Liver (tissue), 7 donors: ENCODE measurements at regions not wholly inside any gene's neighbourhood (a gene's known extent, or its start where the extent isn't known, plus 50 kb on each side); places are given as distances from the start of the nearest gene placed in this dataset.

Source experiments
- DNase-seq: peaks from one replicate; pipeline ENCODE4 v3.0.0-alpha.2; 2017; ENCODE audit warnings: low spot score
- H3K27ac ChIP-seq, 2 donors: one replicate each; pipeline ENCODE4 v1.7.0; 2013; ENCODE audit warnings: inconsistent platforms in 2 of 2, low read length in 2 of 2, control low read depth in 1 of 2, low read depth in 1 of 2, mild to moderate bottlenecking in 1 of 2
- H3K27me3 ChIP-seq, 4 donors: one replicate each; pipeline versions ENCODE4 v1.6.1 to v1.7.0; 2013; ENCODE audit warnings: low read length in 3 of 4, inconsistent platforms in 1 of 4, mild to moderate bottlenecking in 1 of 4, moderate library complexity in 1 of 4; ENCODE audit not compliant: control insufficient read depth in 4 of 4, insufficient read depth in 4 of 4
- H3K36me3 ChIP-seq, 4 donors: one replicate each; pipeline versions ENCODE4 v1.6.1 to v1.7.0; 2013; ENCODE audit warnings: low read length in 3 of 4, mild to moderate bottlenecking in 3 of 4, low read depth in 1 of 4, moderate library complexity in 1 of 4; ENCODE audit not compliant: control insufficient read depth in 4 of 4, insufficient read depth in 3 of 4
- H3K4me1 ChIP-seq, 4 donors: one replicate each; pipeline versions ENCODE4 v1.6.1 to v1.7.0; 2013; ENCODE audit warnings: low read length in 3 of 4, mild to moderate bottlenecking in 3 of 4, moderate library complexity in 1 of 4; ENCODE audit not compliant: control insufficient read depth in 4 of 4, insufficient read depth in 4 of 4
- H3K4me3 ChIP-seq, 3 donors: one replicate each; pipeline versions ENCODE4 v1.6.1 to v1.7.0; 2013; ENCODE audit warnings: low read length in 3 of 3, control low read depth in 1 of 3, low read depth in 1 of 3, mild to moderate bottlenecking in 1 of 3
- H3K9ac ChIP-seq, 2 donors: one replicate each; pipeline ENCODE4 v1.7.0; 2013; ENCODE audit warnings: low read length in 2 of 2, mild to moderate bottlenecking in 2 of 2, moderate library complexity in 2 of 2, control low read depth in 1 of 2, low read depth in 1 of 2
- H3K9me3 ChIP-seq, 4 donors: one replicate each; pipeline versions ENCODE4 v1.6.1 to v1.7.0; 2013; ENCODE audit warnings: low read length in 3 of 4; ENCODE audit not compliant: control insufficient read depth in 4 of 4
- EGR1 ChIP-seq, 2 donors: IDR thresholded peaks; 2 replicates each; pipeline ENCODE4 v1.6.1; 2016 to 2018; ENCODE audit warnings: antibody characterized with exemption in 2 of 2, low read depth in 2 of 2
- FOXA1 ChIP-seq: IDR thresholded peaks from 2 replicates; pipeline ENCODE4 v1.6.1; 2016; ENCODE audit warnings: antibody characterized with exemption
- FOXA2 ChIP-seq: IDR thresholded peaks from 2 replicates; pipeline ENCODE4 v1.6.1; 2016; ENCODE audit warnings: antibody characterized with exemption
- GABPA ChIP-seq, 2 donors: IDR thresholded peaks in 1 of 2; conservative IDR thresholded peaks in 1 of 2; 2 replicates each; pipeline ENCODE4 v1.6.1; 2016; ENCODE audit warnings: antibody characterized with exemption in 2 of 2, mild to moderate bottlenecking in 1 of 2, moderate library complexity in 1 of 2
- HNF4A ChIP-seq, 2 donors: conservative IDR thresholded peaks; 2 replicates each; pipeline ENCODE4 v1.6.1; 2016; ENCODE audit warnings: antibody characterized with exemption in 2 of 2, mild to moderate bottlenecking in 2 of 2
- HNF4G ChIP-seq: IDR thresholded peaks from 2 replicates; pipeline ENCODE4 v1.6.1; 2016; ENCODE audit warnings: antibody characterized with exemption
- JUND ChIP-seq, 2 donors: IDR thresholded peaks; 2 replicates each; pipeline ENCODE4 v1.6.1; 2016; ENCODE audit warnings: antibody characterized with exemption in 2 of 2
- NR2F2 ChIP-seq: IDR thresholded peaks from 2 replicates; pipeline ENCODE4 v1.6.1; 2016; ENCODE audit warnings: antibody characterized with exemption
- RAD21 ChIP-seq, 2 donors: IDR thresholded peaks; 2 replicates each; pipeline ENCODE4 v1.6.1; 2016; ENCODE audit warnings: antibody characterized with exemption in 2 of 2, mild to moderate bottlenecking in 2 of 2
- RXRA ChIP-seq, 2 donors: IDR thresholded peaks; 2 replicates each; pipeline ENCODE4 v1.6.1; 2017 to 2018; ENCODE audit warnings: antibody characterized with exemption in 2 of 2, mild to moderate bottlenecking in 1 of 2
- SP1 ChIP-seq: IDR thresholded peaks from 2 replicates; pipeline ENCODE4 v1.6.1; 2018; ENCODE audit warnings: antibody characterized with exemption, mild to moderate bottlenecking
- TAF1 ChIP-seq: conservative IDR thresholded peaks from 2 replicates; pipeline ENCODE4 v1.6.1; 2016; ENCODE audit warnings: antibody characterized with exemption, mild to moderate bottlenecking
- YY1 ChIP-seq: IDR thresholded peaks from 2 replicates; pipeline ENCODE4 v1.6.1; 2016; ENCODE audit warnings: antibody characterized with exemption, mild to moderate bottlenecking
- WGBS: extraction: QIAGEN DNeasy Blood & Tissue Kit; methylation state at CpG from one replicate; pipeline ENCODE4 v1.1.7; 2013; 5-methylcytosine and 5-hydroxymethylcytosine counted together
- TF ChIP-seq, protein P1 (sequence below): IDR thresholded peaks from 2 replicates; pipeline ENCODE4 v1.6.1; 2016; ENCODE audit warnings: antibody characterized with exemption, mild to moderate bottlenecking
- TF ChIP-seq, protein P2 (sequence below): IDR thresholded peaks from 2 replicates; pipeline ENCODE4 v1.6.1; 2016; ENCODE audit warnings: antibody characterized with exemption
- TF ChIP-seq, protein P3 (sequence below): IDR thresholded peaks from 2 replicates; pipeline ENCODE4 v1.6.1; 2016; ENCODE audit warnings: antibody characterized with exemption
- donor health status: healthy.
- donor health status: healthy.
- donor health status: healthy.
- donor health status: healthy.

DNA sequence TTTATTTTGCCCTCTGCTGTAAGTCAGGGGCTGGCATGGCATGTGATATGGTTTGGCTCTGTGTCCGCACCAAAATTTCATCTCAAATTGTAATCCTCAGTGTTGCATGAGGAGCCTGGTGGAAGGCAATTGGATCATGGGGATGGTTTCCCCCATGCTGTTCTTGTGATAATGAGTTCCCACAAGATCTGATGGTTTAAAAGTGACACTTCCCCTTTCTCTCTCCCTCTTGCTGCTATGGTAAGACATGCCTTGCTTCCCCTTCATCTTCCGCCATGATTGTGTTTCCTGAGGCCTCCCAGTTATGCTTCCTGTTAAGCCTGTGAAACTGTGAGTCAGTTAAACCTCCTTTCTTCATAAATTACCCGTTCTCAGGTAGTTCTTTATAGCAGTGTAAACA lies 72.0 kb upstream of the MSX1 start:
- peaks cover 2 to 10% (median 8%) of the 10 kb centered on the region in 4 donors for H3K9me3 ChIP-seq
- no peaks in the 10 kb centered on the region for H3K27me3 ChIP-seq
- TF ChIP-seq FOXA1 (no peak), EGR1 (IDR thresholded peaks at IDR 0.05; ENCODE audit: low read depth in 2 of 2) (no peak), SP1 (no peak), TAF1 (no peak), GABPA (IDR thresholded peaks at IDR 0.05 in 1 of 2, conservative IDR thresholded peaks at IDR 0.05 in 1 of 2) (no peak), NR2F2 (no peak)
- TF ChIP-seq, protein P1, sequence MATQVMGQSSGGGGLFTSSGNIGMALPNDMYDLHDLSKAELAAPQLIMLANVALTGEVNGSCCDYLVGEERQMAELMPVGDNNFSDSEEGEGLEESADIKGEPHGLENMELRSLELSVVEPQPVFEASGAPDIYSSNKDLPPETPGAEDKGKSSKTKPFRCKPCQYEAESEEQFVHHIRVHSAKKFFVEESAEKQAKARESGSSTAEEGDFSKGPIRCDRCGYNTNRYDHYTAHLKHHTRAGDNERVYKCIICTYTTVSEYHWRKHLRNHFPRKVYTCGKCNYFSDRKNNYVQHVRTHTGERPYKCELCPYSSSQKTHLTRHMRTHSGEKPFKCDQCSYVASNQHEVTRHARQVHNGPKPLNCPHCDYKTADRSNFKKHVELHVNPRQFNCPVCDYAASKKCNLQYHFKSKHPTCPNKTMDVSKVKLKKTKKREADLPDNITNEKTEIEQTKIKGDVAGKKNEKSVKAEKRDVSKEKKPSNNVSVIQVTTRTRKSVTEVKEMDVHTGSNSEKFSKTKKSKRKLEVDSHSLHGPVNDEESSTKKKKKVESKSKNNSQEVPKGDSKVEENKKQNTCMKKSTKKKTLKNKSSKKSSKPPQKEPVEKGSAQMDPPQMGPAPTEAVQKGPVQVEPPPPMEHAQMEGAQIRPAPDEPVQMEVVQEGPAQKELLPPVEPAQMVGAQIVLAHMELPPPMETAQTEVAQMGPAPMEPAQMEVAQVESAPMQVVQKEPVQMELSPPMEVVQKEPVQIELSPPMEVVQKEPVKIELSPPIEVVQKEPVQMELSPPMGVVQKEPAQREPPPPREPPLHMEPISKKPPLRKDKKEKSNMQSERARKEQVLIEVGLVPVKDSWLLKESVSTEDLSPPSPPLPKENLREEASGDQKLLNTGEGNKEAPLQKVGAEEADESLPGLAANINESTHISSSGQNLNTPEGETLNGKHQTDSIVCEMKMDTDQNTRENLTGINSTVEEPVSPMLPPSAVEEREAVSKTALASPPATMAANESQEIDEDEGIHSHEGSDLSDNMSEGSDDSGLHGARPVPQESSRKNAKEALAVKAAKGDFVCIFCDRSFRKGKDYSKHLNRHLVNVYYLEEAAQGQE = no peak
- TF ChIP-seq, protein P2, sequence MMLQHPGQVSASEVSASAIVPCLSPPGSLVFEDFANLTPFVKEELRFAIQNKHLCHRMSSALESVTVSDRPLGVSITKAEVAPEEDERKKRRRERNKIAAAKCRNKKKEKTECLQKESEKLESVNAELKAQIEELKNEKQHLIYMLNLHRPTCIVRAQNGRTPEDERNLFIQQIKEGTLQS = no peak
- no peak overlapping the region for H3K27ac ChIP-seq
- no peak for DNase-seq
- 81% methylated on average over 3 of the region's 3 CpGs for whole genome bisulfite sequencing
- H3K9ac ChIP-seq = no peak overlapping the region
- no peaks in the 10 kb centered on the region for H3K4me1 ChIP-seq
- no peaks in the 10 kb centered on the region for H3K36me3 ChIP-seq
- H3K4me3 ChIP-seq = no peak overlapping the region

DNA sequence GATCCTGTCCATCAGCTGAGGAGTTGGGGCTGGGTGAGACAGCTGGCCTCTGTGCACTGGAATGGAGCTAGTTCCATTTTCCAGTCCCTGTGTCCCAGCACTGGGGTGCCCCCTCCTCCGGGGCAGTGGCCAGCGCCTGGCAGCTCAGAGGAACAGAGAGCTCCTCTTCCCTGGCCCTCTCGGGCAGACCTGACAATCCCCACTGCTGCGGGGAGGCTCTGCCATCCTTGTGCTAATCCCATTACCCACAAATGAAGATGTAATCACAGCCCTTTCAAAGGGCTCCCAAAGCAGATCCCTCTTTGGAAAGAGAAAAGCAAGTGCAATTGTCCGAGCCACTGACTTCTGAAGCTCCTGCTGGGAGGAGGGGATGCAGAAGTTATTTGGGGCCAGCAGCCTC lies 75.1 kb upstream of the MSX1 start:
- H3K36me3 ChIP-seq = no peaks in the 10 kb centered on the region
- no peaks in the 10 kb centered on the region for H3K4me1 ChIP-seq
- H3K9ac ChIP-seq = no peak overlapping the region
- TF ChIP-seq NR2F2 = no peak
- TF ChIP-seq FOXA2 = no peak
- no peak for TF ChIP-seq RAD21 (IDR thresholded peaks at IDR 0.05)
- no peak for TF ChIP-seq FOXA1
- TF ChIP-seq YY1 = no peak
- TF ChIP-seq, protein P3, sequence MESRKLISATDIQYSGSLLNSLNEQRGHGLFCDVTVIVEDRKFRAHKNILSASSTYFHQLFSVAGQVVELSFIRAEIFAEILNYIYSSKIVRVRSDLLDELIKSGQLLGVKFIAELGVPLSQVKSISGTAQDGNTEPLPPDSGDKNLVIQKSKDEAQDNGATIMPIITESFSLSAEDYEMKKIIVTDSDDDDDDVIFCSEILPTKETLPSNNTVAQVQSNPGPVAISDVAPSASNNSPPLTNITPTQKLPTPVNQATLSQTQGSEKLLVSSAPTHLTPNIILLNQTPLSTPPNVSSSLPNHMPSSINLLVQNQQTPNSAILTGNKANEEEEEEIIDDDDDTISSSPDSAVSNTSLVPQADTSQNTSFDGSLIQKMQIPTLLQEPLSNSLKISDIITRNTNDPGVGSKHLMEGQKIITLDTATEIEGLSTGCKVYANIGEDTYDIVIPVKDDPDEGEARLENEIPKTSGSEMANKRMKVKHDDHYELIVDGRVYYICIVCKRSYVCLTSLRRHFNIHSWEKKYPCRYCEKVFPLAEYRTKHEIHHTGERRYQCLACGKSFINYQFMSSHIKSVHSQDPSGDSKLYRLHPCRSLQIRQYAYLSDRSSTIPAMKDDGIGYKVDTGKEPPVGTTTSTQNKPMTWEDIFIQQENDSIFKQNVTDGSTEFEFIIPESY = no peak
- TF ChIP-seq TAF1 = no peak
- TF ChIP-seq, protein P1 = no peak
- no peak for TF ChIP-seq GABPA (IDR thresholded peaks at IDR 0.05 in 1 of 2, conservative IDR thresholded peaks at IDR 0.05 in 1 of 2)
- no peak for TF ChIP-seq EGR1 (IDR thresholded peaks at IDR 0.05; ENCODE audit: low read depth in 2 of 2)
- TF ChIP-seq, protein P2 = no peak
- TF ChIP-seq HNF4A (conservative IDR thresholded peaks at IDR 0.05) = no peak
- no peak for TF ChIP-seq RXRA (IDR thresholded peaks at IDR 0.05)
- no peak for TF ChIP-seq JUND (IDR thresholded peaks at IDR 0.05)
- TF ChIP-seq HNF4G = no peak
- no peak for TF ChIP-seq SP1
- no peak overlapping the region for H3K27ac ChIP-seq
- 59% methylated on average over 5 of the region's 5 CpGs for WGBS
- H3K27me3 ChIP-seq = no peaks in the 10 kb centered on the region
- no peak overlapping the region for H3K4me3 ChIP-seq
- peaks cover 2 to 10% (median 7%) of the 10 kb centered on the region in 4 donors for H3K9me3 ChIP-seq
- no peak for DNase-seq
